MCF 10A (cell line): ENCODE measurements at regions not wholly inside any gene's neighbourhood (a gene's known extent, or its start where the extent isn't known, plus 50 kb on each side); places are given as distances from the start of the nearest gene placed in this dataset.

Source experiments
- BruUV-seq: library from RNA; stranded (reverse); fragments of 400-500 nt; replicated peaks from 2 replicates; lab custom pipeline; 2021; lab: Mats Ljungman, UMichigan
- CTCF ChIA-PET: fragments of 300-600 bp; sonication (Branson Sonifier 250); formaldehyde crosslinking; extraction: SDS; loops from one replicate; lab custom pipeline; 2021; ENCODE audit warnings: antibody characterized with exemption, inconsistent platforms; lab: Yijun Ruan, JAX
- POLR2A ChIA-PET: fragments of 300-600, 350-650 bp; sonication (Branson Sonifier 250); formaldehyde crosslinking; extraction: SDS; loops from one replicate; lab custom pipeline; 2020; ENCODE audit warnings: antibody characterized with exemption, inconsistent platforms; lab: Yijun Ruan, JAX
- DNase-seq: peaks from one replicate; pipeline ENCODE4 v3.0.0-alpha.2; 2018; ENCODE audit not compliant: unreplicated experiment
- H3K27ac Mint-ChIP-seq: one replicate; pipeline ENCODE4 v1.8.0; 2022; ENCODE audit warnings: mild to moderate bottlenecking, low read depth, mixed read lengths; ENCODE audit not compliant: unreplicated experiment
- H3K27me3 Mint-ChIP-seq: one replicate; pipeline ENCODE4 v1.8.0; 2022; ENCODE audit warnings: mixed read lengths; ENCODE audit not compliant: insufficient read depth, unreplicated experiment
- H3K36me3 Mint-ChIP-seq: one replicate; pipeline ENCODE4 v1.8.0; 2022; ENCODE audit warnings: mild to moderate bottlenecking, moderate library complexity, mixed read lengths; ENCODE audit not compliant: insufficient read depth, unreplicated experiment
- H3K4me1 Mint-ChIP-seq: one replicate; pipeline ENCODE4 v1.8.0; 2022; ENCODE audit warnings: mixed read lengths; ENCODE audit not compliant: insufficient read depth, unreplicated experiment
- H3K4me3 Mint-ChIP-seq: one replicate; pipeline ENCODE4 v1.8.0; 2022; ENCODE audit warnings: mild to moderate bottlenecking, moderate library complexity, mixed read lengths; ENCODE audit not compliant: unreplicated experiment
- H3K9me3 Mint-ChIP-seq: one replicate; pipeline ENCODE4 v1.8.0; 2022; ENCODE audit warnings: mixed read lengths; ENCODE audit not compliant: unreplicated experiment
- CTCF ChIP-seq: fragments of 200-600 bp; IDR thresholded peaks from one replicate; pipeline ENCODE4 v1.8.0; 2022; ENCODE audit warnings: antibody characterized with exemption, mild to moderate bottlenecking; ENCODE audit not compliant: unreplicated experiment
- intact Hi-C: fragments of 100-400 bp; cut with micrococcal nuclease; formaldehyde crosslinking; loops from 2 replicates; pipeline ENCODE4 v1.14.1; 2022

GRCh38 chr7:3243680-3244079 lies 57.4 kb upstream of the SDK1 start:
- intact Hi-C loops: no loop called here
- peak; percentile 27 for DNase-seq
- TF ChIP-seq CTCF: no peak
- ChIA-PET CTCF (interaction anchor here (0.7 kb wide), 1 partner anchor 247 kb away, joined by 3 read pairs; no protein-coding TSS in a partner anchor), POLR2A (no interaction called here)
- peaks cover 28% of the 10 kb centered on the region for H3K4me1 Mint-ChIP-seq
- H3K9me3 Mint-ChIP-seq: peaks cover 10% of the 10 kb centered on the region
- H3K36me3 Mint-ChIP-seq: no peaks in the 10 kb centered on the region
- BruUV-seq: no TSS peak
- peak overlapping the region; percentile 75 for H3K27ac Mint-ChIP-seq
- no peaks in the 10 kb centered on the region for H3K27me3 Mint-ChIP-seq
- H3K4me3 Mint-ChIP-seq: peak overlapping the region; percentile 36

GRCh38 chr7:3244241-3244814 lies 56.7 kb upstream of the SDK1 start:
- POLR2A ChIA-PET: interaction anchor here (0.7 to 0.8 kb wide), 3 partner anchors 8 to 131 kb away, joined by 3 to 4 read pairs (median 3); no protein-coding TSS in a partner anchor
- H3K27me3 Mint-ChIP-seq: no peaks in the 10 kb centered on the region
- H3K4me3 Mint-ChIP-seq: no peak overlapping the region
- H3K27ac Mint-ChIP-seq: no peak overlapping the region
- CTCF ChIA-PET: no interaction called here
- H3K4me1 Mint-ChIP-seq: peaks cover 28% of the 10 kb centered on the region
- peak; percentile 76 for DNase-seq
- H3K9me3 Mint-ChIP-seq: peaks cover 10% of the 10 kb centered on the region
- TF ChIP-seq CTCF: no peak
- intact Hi-C loops: no loop called here
- BruUV-seq: no TSS peak
- no peaks in the 10 kb centered on the region for H3K36me3 Mint-ChIP-seq

DNA sequence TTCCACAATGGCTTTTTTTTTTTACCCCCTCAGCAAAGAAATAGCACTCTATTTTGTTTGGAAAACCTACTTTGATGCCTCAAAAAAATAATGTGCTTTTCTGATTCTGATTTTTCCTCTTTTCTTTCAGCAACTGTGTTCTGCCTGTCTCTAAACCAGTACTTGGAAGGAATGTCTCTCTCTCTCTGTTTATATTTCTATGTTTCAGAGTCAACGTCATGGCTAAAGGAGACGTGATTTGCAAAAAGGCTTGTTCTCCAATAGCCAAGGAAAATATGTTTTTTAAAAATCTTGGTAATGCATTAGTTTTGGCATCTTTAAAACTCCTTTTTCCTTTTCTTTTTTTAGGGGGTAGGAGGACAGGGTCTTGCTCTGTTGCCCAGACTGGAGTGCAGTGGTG lies 56.0 kb upstream of the SDK1 start:
- H3K27ac Mint-ChIP-seq: no peak overlapping the region
- TF ChIP-seq CTCF: no peak
- H3K27me3 Mint-ChIP-seq: no peaks in the 10 kb centered on the region
- no peak overlapping the region for H3K4me3 Mint-ChIP-seq
- H3K36me3 Mint-ChIP-seq: no peaks in the 10 kb centered on the region
- no TSS peak for BruUV-seq
- H3K4me1 Mint-ChIP-seq: peaks cover 28% of the 10 kb centered on the region
- intact Hi-C loops: no loop called here
- CTCF ChIA-PET: no interaction called here
- POLR2A ChIA-PET: interaction anchor here (0.7 to 0.8 kb wide), 3 partner anchors 9 to 130 kb away, joined by 3 to 4 read pairs (median 4); no protein-coding TSS in a partner anchor
- no peak for DNase-seq
- H3K9me3 Mint-ChIP-seq: peaks cover 10% of the 10 kb centered on the region

DNA sequence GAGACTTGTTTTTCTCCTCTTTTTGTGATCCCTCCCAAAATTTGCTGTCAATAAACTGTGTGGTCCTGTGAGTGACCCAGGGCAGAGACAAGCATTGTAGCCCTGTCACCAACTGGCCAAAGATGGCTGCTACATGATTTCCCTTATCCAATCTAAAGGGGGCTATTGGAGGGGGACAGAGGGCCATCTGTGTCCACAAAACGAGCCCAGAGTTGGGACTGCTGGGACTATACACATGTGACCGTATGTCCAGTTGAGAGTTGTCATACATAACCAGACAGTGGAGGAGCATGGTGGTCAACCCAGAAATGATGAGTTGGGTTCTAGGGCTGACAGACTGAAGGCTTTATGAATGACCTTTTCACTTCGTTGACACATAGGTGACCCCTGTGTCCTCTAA lies 55.3 kb upstream of the SDK1 start:
- Mint-ChIP-seq H3K27me3 (no peaks in the 10 kb centered on the region), H3K27ac (no peak overlapping the region), H3K4me3 (no peak overlapping the region), H3K9me3 (peaks cover 10% of the 10 kb centered on the region), H3K36me3 (no peaks in the 10 kb centered on the region), H3K4me1 (peaks cover 30% of the 10 kb centered on the region)
- TF ChIP-seq CTCF: no peak
- CTCF ChIA-PET: no interaction called here
- POLR2A ChIA-PET: interaction anchor here (0.8 kb wide), 1 partner anchor 24 kb away, joined by 4 read pairs; no protein-coding TSS in a partner anchor
- no peak for DNase-seq
- intact Hi-C loops: no loop called here
- BruUV-seq: no TSS peak
